ENCODE measurements at regions not wholly inside any gene's neighbourhood (a gene's known extent, or its start where the extent isn't known, plus 50 kb on each side); places are given as distances from the start of the nearest gene placed in this dataset.

GRCh38 chr10:8498881-8499280, 444.4 kb downstream of the GATA3 start:
- TF ChIP-seq CTCF (IDR thresholded peaks at IDR 0.05; ENCODE audit: low read length, missing control alignments), result no peak
- DNase-seq (ENCODE audit: low read depth), result no peak
- H3K4me3 ChIP-seq (replicated peaks; ENCODE audit: low read depth, low read length), result no peak overlapping the region

DNA sequence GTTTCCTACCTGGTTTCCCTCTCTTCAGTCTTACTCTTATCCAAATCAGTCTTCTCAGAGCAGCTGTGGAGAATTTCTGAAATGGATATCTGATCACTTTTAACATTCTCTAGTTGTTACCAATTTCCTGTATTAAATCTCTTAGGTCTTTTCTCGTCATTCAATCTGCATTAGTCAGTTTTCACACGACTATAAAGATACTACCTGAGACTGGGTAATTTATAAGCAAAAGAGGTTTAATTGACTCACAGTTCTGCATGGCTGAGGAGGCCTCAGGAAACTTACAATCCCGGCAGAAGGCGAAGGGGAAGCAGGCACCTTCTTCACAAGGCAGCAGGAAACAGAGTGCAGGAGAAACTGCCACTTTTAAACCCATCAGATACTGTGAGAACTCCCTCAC, 444.8 kb downstream of the GATA3 start:
- no peak for DNase-seq (ENCODE audit: low read depth)
- no peak for TF ChIP-seq CTCF (IDR thresholded peaks at IDR 0.05; ENCODE audit: low read length, missing control alignments)
- H3K4me3 ChIP-seq (replicated peaks; ENCODE audit: low read depth, low read length), result no peak overlapping the region

GRCh38 chr10:8499752-8500390, 445.4 kb downstream of the GATA3 start:
- no peak for DNase-seq (ENCODE audit: low read depth)
- no peak overlapping the region for H3K4me3 ChIP-seq (replicated peaks; ENCODE audit: low read depth, low read length)
- TF ChIP-seq CTCF (IDR thresholded peaks at IDR 0.05; ENCODE audit: low read length, missing control alignments), result no peak

GRCh38 chr10:8502573-8502972, 448.1 kb downstream of the GATA3 start:
- no peak for DNase-seq (ENCODE audit: low read depth)
- H3K4me3 ChIP-seq (replicated peaks; ENCODE audit: low read depth, low read length), result no peak overlapping the region
- no peak for TF ChIP-seq CTCF (IDR thresholded peaks at IDR 0.05; ENCODE audit: low read length, missing control alignments)

DNA sequence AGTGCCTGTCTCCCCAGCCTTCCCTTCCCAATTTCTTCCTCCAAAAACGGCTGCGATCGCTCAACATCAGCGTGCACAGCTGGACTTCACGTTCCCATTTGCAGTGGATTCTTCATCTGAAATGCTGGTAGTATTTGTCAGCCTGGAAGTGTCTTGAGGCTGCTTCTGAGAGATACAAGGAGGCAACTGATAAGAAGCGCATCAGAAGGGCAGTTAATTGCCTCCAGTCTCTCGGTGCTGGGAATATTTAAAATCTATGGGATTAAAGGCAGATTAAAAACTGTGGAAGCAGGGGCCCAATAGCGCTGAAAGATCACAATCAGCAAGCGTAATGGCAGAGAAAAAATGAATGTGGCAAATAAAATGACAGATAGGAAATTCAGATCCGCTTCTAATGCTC, 450.0 kb downstream of the GATA3 start:
- TF ChIP-seq CTCF (IDR thresholded peaks at IDR 0.05; ENCODE audit: low read length, missing control alignments), result no peak
- H3K4me3 ChIP-seq (replicated peaks; ENCODE audit: low read depth, low read length), result no peak overlapping the region
- DNase-seq (ENCODE audit: low read depth), result no peak

DNA sequence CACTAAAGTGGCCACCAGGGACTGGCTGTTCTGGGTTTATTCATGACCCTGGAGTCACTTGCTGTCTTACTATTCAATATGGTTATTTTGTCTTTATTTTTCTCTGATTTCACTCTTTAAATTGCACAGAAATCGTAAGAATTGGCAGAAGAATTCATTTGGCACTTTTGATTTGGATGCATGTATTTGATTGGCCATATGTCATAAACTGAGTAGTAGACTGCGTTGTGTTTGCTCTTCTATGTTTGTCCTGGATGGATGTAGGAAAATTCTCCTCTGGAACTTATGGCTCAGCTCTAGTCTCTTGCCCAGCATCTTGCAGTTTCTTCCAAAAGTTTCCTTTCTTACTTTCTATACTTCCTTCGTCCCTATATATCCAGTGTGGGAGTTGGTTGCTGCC, 452.7 kb downstream of the GATA3 start:
- DNase-seq (ENCODE audit: low read depth), result no peak
- no peak for TF ChIP-seq CTCF (IDR thresholded peaks at IDR 0.05; ENCODE audit: low read length, missing control alignments)
- H3K4me3 ChIP-seq (replicated peaks; ENCODE audit: low read depth, low read length), result no peak overlapping the region

DNA sequence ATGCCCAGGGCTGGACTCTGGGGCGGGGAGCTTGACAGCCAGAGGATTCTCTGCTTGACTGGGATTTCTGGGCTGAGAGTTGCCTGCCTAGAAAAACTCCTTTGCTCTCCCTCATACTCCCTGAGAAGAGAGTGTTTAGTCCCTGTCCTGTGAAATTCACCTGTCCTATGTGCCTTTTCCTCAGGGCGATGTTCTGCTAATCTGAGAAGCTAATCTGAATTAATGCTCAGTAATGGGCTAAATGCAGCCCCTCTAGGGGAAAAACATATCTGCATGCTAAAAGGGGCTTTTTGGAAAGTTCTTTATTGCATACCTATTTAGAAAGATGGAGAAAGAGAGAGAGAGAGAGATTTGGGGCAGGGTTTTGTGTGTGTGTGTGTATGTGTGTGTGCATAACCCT, 454.4 kb downstream of the GATA3 start:
- H3K4me3 ChIP-seq (replicated peaks; ENCODE audit: low read depth, low read length), result no peak overlapping the region
- no peak for TF ChIP-seq CTCF (IDR thresholded peaks at IDR 0.05; ENCODE audit: low read length, missing control alignments)
- no peak for DNase-seq (ENCODE audit: low read depth)
